HUES6 (cell line): ENCODE measurements at regions not wholly inside any gene's neighbourhood (a gene's known extent, or its start where the extent isn't known, plus 50 kb on each side); places are given as distances from the start of the nearest gene placed in this dataset.
"Not testable (repeated sequence)": the region's sequence is repeated elsewhere in the genome, so short reads cannot be mapped to it uniquely, and the experiment has no call there.

ENCODE experiments used
- H3K27ac ChIP-seq: 2 replicates; pipeline ENCODE4 v1.7.0; 2013; ENCODE audit warnings: low read depth, mild to moderate bottlenecking, low read length, inconsistent platforms
- H3K27me3 ChIP-seq: 2 replicates; pipeline ENCODE4 v1.6.1; 2013; ENCODE audit warnings: low read length; ENCODE audit not compliant: control insufficient read depth, insufficient read depth
- H3K36me3 ChIP-seq: 2 replicates; pipeline ENCODE4 v1.6.1; 2013; ENCODE audit warnings: low read length; ENCODE audit not compliant: control insufficient read depth, insufficient read depth
- H3K4me1 ChIP-seq: 2 replicates; pipeline ENCODE4 v1.6.1; 2013; ENCODE audit warnings: low read length; ENCODE audit not compliant: control insufficient read depth, insufficient read depth
- H3K4me3 ChIP-seq: 2 replicates; pipeline ENCODE4 v1.5.1; 2013; ENCODE audit warnings: low read depth, low read length
- H3K9ac ChIP-seq: one replicate; pipeline ENCODE4 v1.6.1; 2013; ENCODE audit warnings: mild to moderate bottlenecking, low read length
- H3K9me3 ChIP-seq: 2 replicates; pipeline ENCODE4 v1.6.1; 2013; ENCODE audit warnings: low read depth, low read length; ENCODE audit not compliant: control insufficient read depth, insufficient read depth

DNA sequence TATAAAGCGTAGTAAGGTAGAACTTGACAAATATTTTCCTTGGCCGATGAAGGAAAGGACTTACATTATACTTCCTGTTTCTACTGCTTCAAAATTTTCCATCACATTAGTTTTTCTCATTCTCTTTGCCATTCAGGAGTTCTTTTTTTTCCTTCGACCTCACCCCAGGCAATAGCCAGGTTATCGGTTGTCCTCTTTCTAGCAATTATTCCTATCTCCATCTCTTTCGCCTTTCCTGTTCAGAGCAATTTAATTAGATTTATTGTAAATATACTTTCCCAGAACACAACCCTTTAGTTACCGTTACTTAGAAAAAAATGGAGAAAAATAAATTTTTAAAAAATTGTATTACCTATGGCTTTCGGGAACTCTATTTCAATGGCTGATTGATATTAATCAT lies 205.2 kb downstream of the KCNJ2 start:
- Histone ChIP-seq H3K4me3 (no peak overlapping the region), H3K27me3 (no peaks in the 10 kb centered on the region), H3K36me3 (no peaks in the 10 kb centered on the region), H3K4me1 (peaks cover 3% of the 10 kb centered on the region; the same call in 1 of the 2 replicates), H3K9ac (no peak overlapping the region), H3K27ac (no peak overlapping the region), H3K9me3 (no peaks in the 10 kb centered on the region)

DNA sequence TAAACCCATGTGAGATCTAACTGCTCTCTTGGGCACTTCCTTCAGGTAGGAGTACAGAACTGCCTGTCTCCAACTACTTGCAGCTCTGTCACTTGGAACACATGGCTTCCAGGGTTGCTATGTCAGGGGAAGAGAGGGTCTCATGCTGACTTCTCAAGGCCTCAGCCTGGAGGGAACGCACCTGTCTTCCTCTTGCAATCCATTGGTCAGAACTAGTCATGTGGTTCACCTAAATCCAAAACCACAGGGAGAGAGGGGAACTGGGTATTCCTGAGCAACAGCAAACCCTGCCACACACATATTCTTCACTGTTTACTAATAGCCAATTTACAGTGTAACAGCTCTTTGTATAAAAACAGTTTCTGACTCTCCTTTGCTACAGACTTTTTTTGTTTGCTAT lies 206.1 kb downstream of the KCNJ2 start:
- no peaks in the 10 kb centered on the region for H3K27me3 ChIP-seq
- no peaks in the 10 kb centered on the region for H3K36me3 ChIP-seq
- H3K4me3 ChIP-seq, result no peak overlapping the region
- peaks cover 3% of the 10 kb centered on the region; the same call in 1 of the 2 replicates for H3K4me1 ChIP-seq
- H3K27ac ChIP-seq, result no peak overlapping the region
- H3K9me3 ChIP-seq, result no peaks in the 10 kb centered on the region
- H3K9ac ChIP-seq, result no peak overlapping the region

DNA sequence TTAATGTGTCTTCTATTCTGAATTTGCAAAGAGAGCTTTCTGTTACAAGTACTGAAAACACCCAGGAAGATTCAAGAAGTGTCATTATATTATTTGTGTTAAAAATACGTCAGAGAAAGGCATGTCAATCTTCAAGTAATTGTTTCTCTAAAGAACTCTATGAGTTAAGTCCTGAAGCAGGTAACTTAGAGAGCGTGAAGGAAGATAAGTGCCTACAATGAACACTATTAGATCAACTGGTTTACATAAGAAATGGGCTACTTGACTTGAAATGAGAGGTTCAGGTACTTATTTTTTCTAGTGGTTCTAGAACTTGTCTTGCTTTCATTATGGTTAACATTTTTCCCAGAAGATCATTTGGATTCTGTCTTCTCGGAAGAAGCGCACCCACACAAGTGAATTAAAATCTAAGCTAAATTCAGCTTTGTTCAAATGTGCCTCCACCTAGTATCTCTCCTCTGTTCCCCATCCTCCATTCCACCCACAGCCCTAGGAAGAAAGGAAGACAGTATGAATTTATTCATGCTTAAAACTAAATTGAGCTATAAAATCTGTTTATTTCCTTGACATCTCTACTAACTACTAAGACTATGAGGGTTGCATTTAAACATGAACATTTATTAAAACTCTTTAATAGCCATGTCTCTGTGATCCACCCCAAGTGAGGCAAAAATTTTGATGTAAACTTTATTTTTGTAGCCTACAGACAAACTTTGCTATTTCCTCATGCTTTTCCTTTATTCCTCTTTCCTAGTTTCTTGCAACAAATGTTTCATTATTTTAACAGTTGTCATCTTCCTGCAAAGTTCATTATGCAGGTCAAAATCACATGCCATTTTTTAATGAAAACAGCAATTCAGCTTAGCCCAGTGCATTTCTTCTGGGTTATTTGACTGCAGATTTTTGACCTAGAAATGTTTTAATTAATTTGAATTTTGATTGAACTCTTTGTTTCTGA lies 206.8 kb downstream of the KCNJ2 start:
- H3K27ac ChIP-seq, result no peak overlapping the region
- peaks cover 3% of the 10 kb centered on the region; the same call in 1 of the 2 replicates for H3K4me1 ChIP-seq
- H3K9me3 ChIP-seq, result no peaks in the 10 kb centered on the region
- H3K9ac ChIP-seq, result no peak overlapping the region
- no peaks in the 10 kb centered on the region for H3K27me3 ChIP-seq
- no peak overlapping the region for H3K4me3 ChIP-seq
- no peaks in the 10 kb centered on the region for H3K36me3 ChIP-seq

DNA sequence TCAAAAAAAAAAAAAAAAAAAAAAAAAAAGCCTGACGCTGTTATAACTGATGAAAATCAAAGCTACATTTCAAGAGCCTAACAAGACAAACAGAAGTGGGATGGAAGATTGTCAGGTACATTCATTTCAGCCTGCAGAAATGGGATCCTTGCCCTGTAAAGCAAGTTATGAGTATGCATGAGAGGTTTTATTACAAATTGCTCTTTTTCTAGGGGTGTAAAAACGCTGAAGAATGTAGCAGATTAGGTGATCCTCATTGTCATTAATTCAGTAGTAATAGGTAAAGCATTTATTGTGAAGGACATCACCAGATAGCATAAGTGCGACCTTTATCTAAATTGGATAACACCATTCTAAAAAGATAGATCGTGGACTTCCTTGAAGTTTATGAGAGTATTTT lies 208.3 kb downstream of the KCNJ2 start:
- Histone ChIP-seq H3K4me3 (no peak overlapping the region), H3K4me1 (peaks cover 3% of the 10 kb centered on the region; the same call in 1 of the 2 replicates), H3K36me3 (no peaks in the 10 kb centered on the region), H3K9ac (no peak overlapping the region), H3K27me3 (no peaks in the 10 kb centered on the region), H3K9me3 (no peaks in the 10 kb centered on the region), H3K27ac (no peak overlapping the region)

DNA sequence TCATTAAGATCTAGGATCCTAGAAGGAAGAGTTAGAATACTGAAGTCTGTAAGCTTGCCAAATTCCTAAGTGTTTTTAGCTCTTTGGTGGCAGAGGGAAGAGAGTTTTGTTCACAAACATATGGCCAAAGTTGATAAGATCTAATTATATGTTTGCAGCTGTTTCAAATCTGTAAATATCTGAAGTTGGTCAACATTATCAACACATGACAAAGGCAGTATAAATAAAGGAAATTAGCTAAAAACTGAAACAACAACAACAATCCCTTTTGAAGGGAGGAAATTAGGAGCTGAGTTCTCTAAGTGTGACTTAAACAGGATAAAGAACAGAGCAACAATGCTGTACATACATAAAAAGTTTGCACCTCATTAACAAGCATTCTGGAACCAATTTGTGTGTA lies 208.7 kb downstream of the KCNJ2 start:
- Histone ChIP-seq H3K36me3 (no peaks in the 10 kb centered on the region), H3K9me3 (no peaks in the 10 kb centered on the region), H3K27ac (no peak overlapping the region), H3K27me3 (no peaks in the 10 kb centered on the region), H3K4me1 (peaks cover 3% of the 10 kb centered on the region; the same call in 1 of the 2 replicates), H3K4me3 (no peak overlapping the region), H3K9ac (no peak overlapping the region)

DNA sequence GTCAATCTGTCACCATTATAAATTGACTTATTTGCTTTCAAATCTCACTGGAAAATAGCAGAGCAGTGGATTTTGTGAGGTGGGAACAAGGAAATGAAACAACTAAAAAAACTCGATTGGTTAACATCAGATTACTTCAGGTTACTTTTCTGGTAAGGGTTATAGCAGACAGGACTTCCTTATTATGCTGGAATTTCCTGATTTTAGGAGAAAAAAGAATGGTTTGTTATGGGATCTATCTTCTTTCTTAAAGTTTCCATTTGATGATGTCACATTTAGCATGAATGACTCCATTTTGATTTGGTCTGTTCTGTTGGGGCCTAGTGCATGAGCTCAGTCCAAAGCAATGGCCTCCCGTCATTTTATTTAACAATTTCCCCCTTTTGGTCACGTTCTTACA lies 210.6 kb downstream of the KCNJ2 start:
- no peak overlapping the region for H3K9ac ChIP-seq
- H3K27ac ChIP-seq, result no peak overlapping the region
- no peaks in the 10 kb centered on the region for H3K9me3 ChIP-seq
- peaks cover 3% of the 10 kb centered on the region; the same call in 1 of the 2 replicates for H3K4me1 ChIP-seq
- no peak overlapping the region for H3K4me3 ChIP-seq
- no peaks in the 10 kb centered on the region for H3K36me3 ChIP-seq
- no peaks in the 10 kb centered on the region for H3K27me3 ChIP-seq

DNA sequence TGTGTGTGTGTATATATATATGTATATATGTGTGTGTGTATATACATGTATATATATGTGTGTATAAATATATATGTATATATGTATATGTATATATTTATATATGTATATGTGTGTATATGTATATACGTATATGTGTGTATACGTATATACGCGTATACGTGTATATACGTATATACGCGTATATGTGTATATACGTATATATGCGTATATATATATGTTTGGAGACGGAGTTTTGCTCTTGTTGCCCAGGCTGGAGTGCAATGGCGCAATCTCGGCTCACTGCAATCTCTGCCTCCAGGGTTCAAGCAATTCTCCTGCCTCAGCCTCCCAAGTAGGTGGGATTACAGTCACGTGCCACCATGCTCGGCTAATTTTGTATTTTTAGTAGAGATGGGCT lies 212.6 kb downstream of the KCNJ2 start:
- H3K27ac ChIP-seq, H3K36me3 ChIP-seq, H3K9ac ChIP-seq, H3K4me3 ChIP-seq, H3K27me3 ChIP-seq, H3K9me3 ChIP-seq, H3K4me1 ChIP-seq: not testable (repeated sequence)

DNA sequence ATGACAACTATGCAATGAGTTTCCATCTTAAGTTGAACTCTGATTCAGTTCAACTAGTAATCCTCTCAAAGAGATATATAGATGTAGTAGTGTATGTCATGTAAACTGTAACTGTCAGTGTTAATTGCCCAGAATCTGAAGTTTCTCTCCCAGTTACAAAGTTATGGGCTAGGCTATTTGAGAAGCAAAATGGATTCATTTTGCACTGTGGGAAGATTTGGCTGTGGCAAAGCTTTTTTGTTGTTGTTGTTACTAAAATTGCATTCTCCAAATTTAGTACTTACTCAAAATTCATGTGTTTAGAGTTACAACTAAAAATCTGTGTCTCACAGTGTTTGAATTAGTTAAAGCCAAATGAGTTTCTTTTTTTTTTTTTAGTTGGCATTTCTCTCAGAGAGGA lies 219.0 kb downstream of the KCNJ2 start:
- Histone ChIP-seq H3K36me3 (no peaks in the 10 kb centered on the region), H3K27me3 (no peaks in the 10 kb centered on the region), H3K27ac (no peak overlapping the region), H3K9me3 (no peaks in the 10 kb centered on the region), H3K9ac (no peak overlapping the region), H3K4me1 (no peaks in the 10 kb centered on the region), H3K4me3 (no peak overlapping the region)

DNA sequence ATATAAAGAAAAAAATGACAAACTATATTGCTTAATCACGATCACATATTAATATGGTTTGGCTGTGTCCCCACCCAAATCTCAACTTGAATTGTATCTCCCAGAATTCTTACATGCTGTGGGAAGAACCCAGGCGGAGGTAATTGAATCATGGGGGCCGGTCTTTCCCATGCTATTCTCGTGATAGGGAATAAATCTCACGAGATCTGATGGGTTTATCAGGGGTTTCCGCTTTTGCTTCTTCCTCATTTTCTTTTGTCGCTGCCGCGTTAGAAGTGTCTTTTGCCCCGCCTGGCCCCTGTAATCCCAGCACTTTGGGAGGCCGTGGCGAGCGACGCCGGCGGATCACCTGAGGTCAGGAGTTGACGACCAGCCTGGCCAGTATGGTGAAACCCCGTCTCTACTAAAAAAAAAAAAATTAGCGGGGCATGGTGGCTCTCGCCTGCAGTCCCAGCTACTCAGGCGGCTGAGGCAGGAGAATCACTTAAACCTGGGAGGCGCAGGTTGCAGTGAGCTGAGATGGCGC lies 220.0 kb downstream of the KCNJ2 start:
- H3K4me1 ChIP-seq, H3K9me3 ChIP-seq, H3K36me3 ChIP-seq, H3K27me3 ChIP-seq, H3K27ac ChIP-seq, H3K4me3 ChIP-seq, H3K9ac ChIP-seq: not testable (repeated sequence)

DNA sequence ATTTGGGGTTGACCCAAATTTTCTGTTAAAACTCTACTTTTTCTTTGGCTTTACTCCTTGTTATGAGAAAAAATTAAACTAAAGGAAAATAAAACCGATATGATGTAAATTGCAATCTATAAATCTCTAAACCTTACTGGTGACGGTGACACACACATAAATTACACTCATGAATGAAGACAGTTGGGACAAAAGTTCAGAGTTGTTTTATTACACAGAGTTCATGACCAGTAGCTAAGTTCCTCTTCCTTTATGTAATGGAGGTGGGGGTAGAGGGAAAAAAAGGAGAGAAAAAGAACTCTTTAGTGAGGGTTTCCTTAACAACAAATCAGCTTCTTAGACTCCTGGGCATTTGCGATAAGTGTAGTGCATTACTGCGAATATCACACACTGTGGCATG lies 220.7 kb downstream of the KCNJ2 start:
- Histone ChIP-seq H3K9ac (no peak overlapping the region), H3K27me3 (no peaks in the 10 kb centered on the region), H3K27ac (no peak overlapping the region)

DNA sequence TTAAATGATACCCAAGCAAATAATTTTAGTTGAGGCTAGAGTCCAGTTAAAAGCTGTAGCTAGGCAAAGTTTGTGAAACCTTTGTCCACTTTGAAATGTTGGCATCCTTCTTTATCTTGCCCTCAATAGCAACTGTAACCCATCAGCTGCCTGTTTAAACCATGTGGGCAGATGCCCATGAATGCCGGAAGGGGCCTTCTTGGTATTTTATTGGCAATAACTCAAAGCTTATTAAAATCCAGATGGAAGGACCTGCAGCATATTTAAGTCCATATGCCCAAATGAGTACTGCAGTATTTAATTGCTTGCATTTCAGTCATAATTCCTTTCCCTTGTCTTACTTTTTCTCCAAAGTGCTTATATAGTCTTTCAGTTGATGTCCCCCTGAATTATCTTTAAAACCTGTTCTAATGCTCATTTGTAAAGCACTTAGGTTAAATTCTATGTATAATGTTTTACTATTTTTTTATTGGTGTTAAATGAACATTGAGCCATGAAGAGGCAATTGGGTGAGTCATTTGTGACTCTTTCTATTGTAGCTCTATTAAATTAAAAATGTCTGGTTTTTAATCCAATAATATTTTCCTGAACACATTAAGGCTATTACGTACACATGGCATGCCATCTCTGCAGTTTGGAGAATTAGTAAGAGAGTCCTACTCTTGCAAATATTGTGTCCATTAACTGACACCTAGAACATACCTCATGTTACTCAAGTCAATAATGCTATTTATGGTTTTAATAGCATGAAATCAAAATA lies 225.3 kb downstream of the KCNJ2 start:
- no peaks in the 10 kb centered on the region for H3K9me3 ChIP-seq
- no peak overlapping the region for H3K9ac ChIP-seq
- no peak overlapping the region for H3K27ac ChIP-seq
- no peaks in the 10 kb centered on the region for H3K36me3 ChIP-seq
- H3K27me3 ChIP-seq, result no peaks in the 10 kb centered on the region
- no peaks in the 10 kb centered on the region for H3K4me1 ChIP-seq
- no peak overlapping the region for H3K4me3 ChIP-seq

More for the DNA sequence above, 220.7 kb downstream of the KCNJ2 start:
- H3K4me1 ChIP-seq, result no peaks in the 10 kb centered on the region
- no peaks in the 10 kb centered on the region for H3K9me3 ChIP-seq
- no peak overlapping the region for H3K4me3 ChIP-seq
- H3K36me3 ChIP-seq, result no peaks in the 10 kb centered on the region
